D721Med (cell line): ENCODE measurements at regions not wholly inside any gene's neighbourhood (a gene's known extent, or its start where the extent isn't known, plus 50 kb on each side); places are given as distances from the start of the nearest gene placed in this dataset.

Experiments used
- DNase-seq: peaks from one replicate; pipeline ENCODE4 v3.0.0; 2011; ENCODE audit warnings: low spot score; ENCODE audit not compliant: insufficient read length
- FAIRE-seq: peaks from 2 replicates; lab custom pipeline; 2011; peaks lifted over from hg19 to GRCh38; lab: Jason Lieb, UNC
- CTCF ChIP-seq: IDR thresholded peaks from 2 replicates; pipeline ENCODE4 v1.5.1; 2012; ENCODE audit warnings: mild to moderate bottlenecking, control low read depth; ENCODE audit not compliant: insufficient read depth; ENCODE audit errors: missing control alignments

GRCh38 chr9:110041452-110041851 is 166.5 kb downstream of the C9orf152 start:
- FAIRE-seq (no peak), DNase-seq (no peak)
- TF ChIP-seq CTCF, result no peak

- DNase-seq (no peak), FAIRE-seq (no peak)
- no peak for TF ChIP-seq CTCF
Observed at GRCh38 chr9:110047232-110047954, 160.6 kb downstream of the C9orf152 start.

- DNase-seq (no peak), FAIRE-seq (no peak)
- TF ChIP-seq CTCF, result no peak
Observed at GRCh38 chr9:110047955-110048402, 160.0 kb downstream of the C9orf152 start.

GRCh38 chr9:110048403-110048975 is 159.5 kb downstream of the C9orf152 start:
- FAIRE-seq (no peak), DNase-seq (peak; percentile 61)
- TF ChIP-seq CTCF, result no peak

GRCh38 chr9:110048976-110049698 is 158.8 kb downstream of the C9orf152 start:
- FAIRE-seq, result no peak
- no peak for TF ChIP-seq CTCF
- peak; percentile 17 for DNase-seq

GRCh38 chr9:110049699-110050450 is 158.1 kb downstream of the C9orf152 start:
- no peak for TF ChIP-seq CTCF
- DNase-seq (no peak), FAIRE-seq (no peak)
